CD4-positive, alpha-beta T cell treated with Interleukin-17A for 1 hour (primary cell): ENCODE measurements at regions not wholly inside any gene's neighbourhood (a gene's known extent, or its start where the extent isn't known, plus 50 kb on each side); places are given as distances from the start of the nearest gene placed in this dataset.
A peak's percentile ranks its signal among the peaks of the same experiment; 100 is the strongest.

Experiments used
- DNase-seq: peaks from one replicate; pipeline ENCODE4 v3.0.0-alpha.2; 2020

DNA sequence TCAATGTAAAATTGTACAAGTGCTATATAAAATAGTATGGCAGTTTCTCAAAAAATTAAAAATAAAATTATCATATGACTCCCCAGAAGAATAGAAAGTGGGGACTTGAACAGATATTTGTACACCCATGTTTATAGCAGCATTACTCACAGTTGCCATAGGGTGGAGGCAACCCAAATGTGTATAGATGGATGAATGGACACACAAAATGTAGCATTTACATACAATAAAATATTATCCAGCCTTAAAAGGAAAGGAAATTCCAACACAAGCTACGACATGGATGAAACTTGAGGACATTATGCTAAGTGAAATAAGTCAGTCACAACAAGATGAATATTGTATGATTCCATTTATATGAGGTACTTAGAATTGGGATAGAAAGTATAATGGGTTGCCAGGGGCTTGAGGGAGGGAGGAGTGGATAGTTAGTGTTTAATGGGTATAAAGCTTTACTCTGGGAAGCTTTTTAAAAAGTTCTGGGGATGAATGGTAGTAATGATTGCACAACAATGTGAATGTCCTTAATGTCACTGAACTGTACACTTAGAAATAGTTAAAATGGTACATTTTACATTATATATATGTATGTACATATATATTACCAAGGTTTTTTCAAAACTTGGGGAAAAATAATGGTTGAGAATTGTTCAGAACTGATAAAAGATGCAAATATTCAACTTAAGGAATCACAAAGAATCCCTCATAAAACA is 53.0 kb upstream of the ADORA3 start:
- peak; percentile 28 for DNase-seq

DNA sequence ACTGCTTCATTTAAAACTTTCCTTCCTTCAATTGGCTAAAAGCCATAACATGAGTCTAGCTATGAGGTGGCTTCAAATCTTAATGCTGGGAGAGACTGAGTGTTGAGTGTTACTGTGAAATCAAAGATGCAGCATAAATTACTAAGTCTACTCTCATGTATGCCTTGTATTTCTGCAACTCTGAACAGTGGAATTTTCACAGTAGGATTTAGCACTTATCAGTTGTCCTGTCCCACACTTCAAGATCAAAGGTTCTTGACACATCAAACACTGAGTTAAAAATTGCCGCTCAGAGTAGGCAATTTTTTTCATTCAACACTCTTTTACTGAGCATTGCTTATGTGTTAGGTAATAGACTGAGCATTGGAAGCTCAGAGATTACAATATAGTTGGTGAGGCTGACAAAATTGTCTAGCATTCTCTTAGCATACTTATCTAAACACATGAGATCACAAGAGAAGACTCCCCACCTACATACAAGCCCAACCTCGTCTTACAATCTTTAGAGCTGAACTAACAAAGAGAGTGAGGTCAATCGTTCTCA is 56.4 kb upstream of the ADORA3 start:
- no peak for DNase-seq

DNA sequence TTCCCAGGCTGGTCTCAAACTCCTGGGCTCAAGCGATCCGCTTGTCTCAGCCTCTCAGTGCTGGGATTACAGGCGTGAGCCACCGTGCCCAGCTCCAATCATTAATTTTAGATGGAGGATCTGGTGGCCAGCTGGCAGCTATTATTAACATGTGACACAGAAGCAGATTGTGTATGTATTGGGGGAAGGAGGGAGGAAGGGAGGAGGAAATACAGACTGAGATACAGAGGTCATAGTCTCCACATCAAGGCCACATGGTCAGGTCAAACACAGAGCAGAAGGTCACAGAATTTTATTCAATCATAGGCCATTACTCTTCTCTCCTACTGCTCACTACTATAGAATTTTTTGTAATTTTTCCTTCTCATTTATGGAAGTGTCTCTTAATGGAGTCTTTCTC is 57.9 kb upstream of the ADORA3 start:
- no peak for DNase-seq

DNA sequence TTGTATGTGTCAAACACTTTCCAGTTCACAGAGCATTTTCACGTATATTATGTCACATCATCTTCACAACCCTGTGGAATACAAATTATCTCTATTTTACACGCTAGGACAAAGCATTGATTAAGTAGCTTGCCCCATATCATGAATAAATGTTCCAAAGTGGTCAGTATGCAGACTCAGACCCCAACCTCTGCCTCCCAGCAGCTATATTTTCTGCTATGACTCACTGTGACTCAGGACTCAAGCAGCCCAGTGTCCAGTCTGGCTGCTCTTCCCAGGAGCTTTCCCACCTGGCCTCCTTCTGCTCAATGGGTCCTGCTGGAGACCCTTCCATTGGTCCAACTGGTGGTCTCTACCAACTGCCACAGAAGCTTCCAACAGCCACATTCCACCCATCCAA is 56.0 kb upstream of the RAP1A start:
- DNase-seq, result no peak

DNA sequence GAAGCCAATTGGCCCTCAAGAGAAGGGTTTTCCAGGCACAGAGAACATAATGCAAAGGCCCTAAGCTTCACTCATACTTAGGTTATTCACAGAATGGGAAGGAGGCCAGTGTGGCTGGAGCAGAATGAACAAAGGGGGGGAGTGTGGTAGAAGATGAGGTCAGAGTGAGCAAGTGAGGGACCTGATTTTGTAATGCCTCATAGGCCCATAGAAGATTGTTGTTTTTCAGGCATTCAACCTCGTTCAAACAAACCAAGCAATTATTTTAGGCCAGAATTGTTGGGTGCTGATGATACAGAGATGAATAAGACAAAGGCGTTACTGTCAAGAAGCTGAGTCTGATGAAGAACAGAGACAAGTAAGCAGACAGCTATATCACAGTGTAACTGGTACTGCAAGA is 54.5 kb upstream of the RAP1A start:
- no peak for DNase-seq

DNA sequence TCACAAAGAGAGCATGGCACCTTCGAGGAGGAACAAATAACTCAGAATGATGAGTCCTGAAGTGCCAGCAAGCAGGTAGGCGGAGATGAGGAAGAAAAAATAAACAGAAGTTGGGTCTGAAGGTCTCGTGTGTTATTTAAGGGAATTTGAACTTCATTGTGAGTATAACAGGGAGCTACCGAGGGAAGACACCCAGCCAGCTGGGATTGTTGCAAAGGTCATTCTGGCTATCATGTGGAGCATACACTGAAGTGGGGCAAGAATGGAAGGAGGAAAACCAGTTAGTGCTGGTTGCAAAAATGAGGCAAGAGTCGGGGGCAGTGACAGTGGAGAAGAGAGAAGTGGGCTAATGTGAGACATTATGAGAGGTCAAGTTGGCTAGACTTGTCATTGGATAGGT is 53.6 kb upstream of the RAP1A start:
- no peak for DNase-seq

DNA sequence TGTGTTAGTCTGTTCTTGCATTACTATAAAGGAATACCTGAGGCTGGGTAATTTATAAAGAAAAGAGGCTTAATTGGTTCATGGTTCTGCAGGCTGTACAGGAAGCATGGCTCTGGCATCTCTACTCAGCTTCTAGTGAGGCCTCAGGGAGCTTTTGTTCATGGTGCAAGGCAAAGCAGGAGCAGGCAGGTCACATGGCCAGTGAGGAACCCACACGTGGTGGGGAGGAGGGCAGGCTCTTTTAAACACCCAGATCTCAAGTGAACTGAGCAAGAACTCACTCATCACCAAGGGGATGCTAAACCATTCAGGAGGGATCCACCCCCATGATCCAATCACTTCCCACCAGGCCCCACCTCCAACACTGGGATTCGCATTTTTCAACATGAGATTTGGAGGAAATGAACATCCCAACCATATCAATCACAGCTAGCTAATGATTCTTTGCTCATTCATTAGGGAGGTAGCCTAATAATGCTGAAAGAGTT is 51.4 kb upstream of the RAP1A start:
- DNase-seq, result no peak
